ENCODE measurements at regions not wholly inside any gene's neighbourhood (a gene's known extent, or its start where the extent isn't known, plus 50 kb on each side); places are given as distances from the start of the nearest gene placed in this dataset.

- no peak for TF ChIP-seq POLR2A (IDR thresholded peaks at IDR 0.05; ENCODE audit: low read depth)
- TF ChIP-seq, protein P1, sequence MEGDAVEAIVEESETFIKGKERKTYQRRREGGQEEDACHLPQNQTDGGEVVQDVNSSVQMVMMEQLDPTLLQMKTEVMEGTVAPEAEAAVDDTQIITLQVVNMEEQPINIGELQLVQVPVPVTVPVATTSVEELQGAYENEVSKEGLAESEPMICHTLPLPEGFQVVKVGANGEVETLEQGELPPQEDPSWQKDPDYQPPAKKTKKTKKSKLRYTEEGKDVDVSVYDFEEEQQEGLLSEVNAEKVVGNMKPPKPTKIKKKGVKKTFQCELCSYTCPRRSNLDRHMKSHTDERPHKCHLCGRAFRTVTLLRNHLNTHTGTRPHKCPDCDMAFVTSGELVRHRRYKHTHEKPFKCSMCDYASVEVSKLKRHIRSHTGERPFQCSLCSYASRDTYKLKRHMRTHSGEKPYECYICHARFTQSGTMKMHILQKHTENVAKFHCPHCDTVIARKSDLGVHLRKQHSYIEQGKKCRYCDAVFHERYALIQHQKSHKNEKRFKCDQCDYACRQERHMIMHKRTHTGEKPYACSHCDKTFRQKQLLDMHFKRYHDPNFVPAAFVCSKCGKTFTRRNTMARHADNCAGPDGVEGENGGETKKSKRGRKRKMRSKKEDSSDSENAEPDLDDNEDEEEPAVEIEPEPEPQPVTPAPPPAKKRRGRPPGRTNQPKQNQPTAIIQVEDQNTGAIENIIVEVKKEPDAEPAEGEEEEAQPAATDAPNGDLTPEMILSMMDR (IDR thresholded peaks at IDR 0.05) = no peak
Measured at GRCh38 chr6:132971676-132972075, 157.3 kb downstream of the RPS12 start.

Data from esophagus muscularis mucosa (tissue), 3 donors.